PC-9 (cell line): ENCODE measurements at regions not wholly inside any gene's neighbourhood (a gene's known extent, or its start where the extent isn't known, plus 50 kb on each side); places are given as distances from the start of the nearest gene placed in this dataset.
"Not testable (repeated sequence)": the region's sequence is repeated elsewhere in the genome, so short reads cannot be mapped to it uniquely, and the experiment has no call there.

Source experiments
- BruUV-seq: library from RNA; stranded (reverse); fragments of 400-500 nt; replicated peaks from 2 replicates; lab custom pipeline; 2021; lab: Mats Ljungman, UMichigan
- CTCF ChIA-PET: fragments of 300-600 bp; sonication (Branson Sonifier 250); formaldehyde crosslinking; loops from one replicate; lab custom pipeline; 2022; ENCODE audit warnings: antibody characterized with exemption; lab: Charles Lee
- POLR2A ChIA-PET: fragments of 300-600 bp; sonication (Branson Sonifier 250); formaldehyde crosslinking; loops from one replicate; lab custom pipeline; 2022; ENCODE audit warnings: antibody characterized with exemption; ENCODE audit not compliant: unreplicated experiment; lab: Charles Lee
- DNase-seq, 2 experiments: peaks; one replicate each; pipeline versions ENCODE4 v3.0.0 to v3.0.0-alpha.2; 2015 to 2022; ENCODE audit warnings: mixed read lengths in 1 of 2
- H2AFZ ChIP-seq: fragments of 200-600 bp; sonication (generic); 2 replicates; pipeline ENCODE4 v1.8.1; 2017; ENCODE audit warnings: antibody characterized with exemption
- H3F3A ChIP-seq: fragments of 200-600 bp; sonication (generic); 2 replicates; pipeline ENCODE4 v1.8.1; 2017; ENCODE audit warnings: antibody characterized with exemption, mild to moderate bottlenecking, low read depth; ENCODE audit not compliant: insufficient read depth
- H3K27ac ChIP-seq: fragments of 200-600 bp; sonication (generic); 2 replicates; pipeline ENCODE4 v1.6.1; 2016; ENCODE audit warnings: mixed run types
- H3K27me3 ChIP-seq: fragments of 200-600 bp; sonication (generic); 2 replicates; pipeline ENCODE4 v1.6.1; 2016; ENCODE audit warnings: low read depth, mixed run types; ENCODE audit not compliant: insufficient read depth
- H3K36me3 ChIP-seq: fragments of 200-600 bp; sonication (generic); 2 replicates; pipeline ENCODE4 v1.6.1; 2016; ENCODE audit warnings: low read depth, mixed run types
- H3K4me1 ChIP-seq: fragments of 200-600 bp; sonication (generic); replicated peaks from 2 replicates; pipeline ENCODE4 v1.6.1; 2016; ENCODE audit warnings: mixed run types; ENCODE audit not compliant: insufficient read depth
- H3K4me2 ChIP-seq: fragments of 200-600 bp; sonication (generic); 2 replicates; pipeline ENCODE4 v1.6.1; 2017; ENCODE audit warnings: mixed run types
- H3K4me3 ChIP-seq: fragments of 200-600 bp; sonication (generic); 2 replicates; pipeline ENCODE4 v1.6.1; 2016; ENCODE audit warnings: mixed run types
- H3K79me2 ChIP-seq: fragments of 200-600 bp; sonication (generic); 2 replicates; pipeline ENCODE4 v1.6.1; 2017; ENCODE audit warnings: low read depth, mixed run types
- H3K9me2 ChIP-seq: fragments of 200-600 bp; sonication (generic); 2 replicates; pipeline ENCODE4 v1.8.1; 2017; ENCODE audit warnings: mild to moderate bottlenecking; ENCODE audit not compliant: insufficient read depth
- H3K9me3 ChIP-seq: fragments of 200-600 bp; sonication (generic); 2 replicates; pipeline ENCODE4 v1.8.1; 2016; ENCODE audit warnings: low read depth; ENCODE audit not compliant: insufficient read depth
- H4K20me1 ChIP-seq: fragments of 200-600 bp; sonication (generic); 2 replicates; pipeline ENCODE4 v1.8.1; 2017; ENCODE audit not compliant: insufficient read depth
- EZH2 ChIP-seq: fragments of 200-600 bp; sonication (generic); IDR thresholded peaks from 2 replicates; pipeline ENCODE4 v1.8.0; 2017; ENCODE audit warnings: antibody characterized with exemption, low read depth
- intact Hi-C: fragments of 100-400 bp; cut with micrococcal nuclease; formaldehyde crosslinking; loops from one replicate; pipeline ENCODE4 v1.10.0; 2022; ENCODE audit not compliant: unreplicated experiment
- TF ChIP-seq, protein P1 (sequence below): fragments of 200-600 bp; sonication (generic); conservative IDR thresholded peaks from 2 replicates; pipeline ENCODE4 v1.6.1; 2017; ENCODE audit warnings: mixed run types, antibody characterized with exemption, mild to moderate bottlenecking, moderate library complexity

DNA sequence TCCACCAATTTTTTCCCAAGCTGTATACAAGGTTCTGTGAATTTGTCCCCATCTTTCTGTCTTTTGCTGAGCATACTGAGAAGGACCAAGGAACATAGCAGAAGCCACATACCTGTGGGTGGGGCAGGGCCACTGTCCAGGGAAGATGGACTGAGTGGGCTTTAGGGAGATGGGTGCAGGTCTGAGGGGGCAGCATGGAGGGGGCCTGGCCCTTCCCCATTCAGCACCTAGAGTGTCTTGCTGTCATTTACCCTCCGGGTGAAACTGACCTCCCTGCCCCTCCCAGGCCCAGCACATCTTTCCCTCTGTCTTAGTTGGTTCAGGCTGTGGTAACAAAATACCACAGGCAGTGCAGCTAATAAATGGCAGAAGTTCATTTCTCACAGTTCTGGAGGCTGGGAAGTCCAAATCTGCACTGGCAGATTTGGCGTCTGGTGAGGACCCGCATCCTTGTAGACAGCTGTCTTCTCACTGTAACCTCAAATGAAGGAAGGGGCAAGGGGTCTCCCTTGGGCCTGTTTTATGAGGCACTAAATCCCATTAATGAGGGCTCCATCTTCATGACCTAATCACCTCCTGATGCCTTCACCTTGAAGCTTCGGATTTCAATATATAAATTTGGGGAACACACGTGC is 180.0 kb upstream of the SMAD3 start:
- TF ChIP-seq, protein P1, sequence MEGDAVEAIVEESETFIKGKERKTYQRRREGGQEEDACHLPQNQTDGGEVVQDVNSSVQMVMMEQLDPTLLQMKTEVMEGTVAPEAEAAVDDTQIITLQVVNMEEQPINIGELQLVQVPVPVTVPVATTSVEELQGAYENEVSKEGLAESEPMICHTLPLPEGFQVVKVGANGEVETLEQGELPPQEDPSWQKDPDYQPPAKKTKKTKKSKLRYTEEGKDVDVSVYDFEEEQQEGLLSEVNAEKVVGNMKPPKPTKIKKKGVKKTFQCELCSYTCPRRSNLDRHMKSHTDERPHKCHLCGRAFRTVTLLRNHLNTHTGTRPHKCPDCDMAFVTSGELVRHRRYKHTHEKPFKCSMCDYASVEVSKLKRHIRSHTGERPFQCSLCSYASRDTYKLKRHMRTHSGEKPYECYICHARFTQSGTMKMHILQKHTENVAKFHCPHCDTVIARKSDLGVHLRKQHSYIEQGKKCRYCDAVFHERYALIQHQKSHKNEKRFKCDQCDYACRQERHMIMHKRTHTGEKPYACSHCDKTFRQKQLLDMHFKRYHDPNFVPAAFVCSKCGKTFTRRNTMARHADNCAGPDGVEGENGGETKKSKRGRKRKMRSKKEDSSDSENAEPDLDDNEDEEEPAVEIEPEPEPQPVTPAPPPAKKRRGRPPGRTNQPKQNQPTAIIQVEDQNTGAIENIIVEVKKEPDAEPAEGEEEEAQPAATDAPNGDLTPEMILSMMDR = no peak
- no peak for TF ChIP-seq EZH2
- no TSS peak for BruUV-seq
- Histone ChIP-seq H3K9me2 (no peaks in the 10 kb centered on the region), H3K36me3 (no peaks in the 10 kb centered on the region), H2AFZ (no peak overlapping the region), H3K4me2 (no peak overlapping the region), H4K20me1 (no peaks in the 10 kb centered on the region), H3K4me1 (peaks cover 35% of the 10 kb centered on the region), H3K9me3 (no peaks in the 10 kb centered on the region), H3K79me2 (no peaks in the 10 kb centered on the region), H3K27me3 (no peaks in the 10 kb centered on the region), H3K27ac (no peak overlapping the region), H3F3A (peaks cover 17% of the 10 kb centered on the region; the same call in 1 of the 2 replicates), H3K4me3 (no peak overlapping the region)
- no peak for DNase-seq
- intact Hi-C loops = loop anchor here (10.0 kb wide), 2 partner anchors 159 to 949 kb away; no protein-coding TSS in a partner anchor
- CTCF ChIA-PET = no interaction called here
- POLR2A ChIA-PET = interaction anchor here (0.6 kb wide), 1 partner anchor 637 kb away, joined by 5 read pairs; no protein-coding TSS in a partner anchor

DNA sequence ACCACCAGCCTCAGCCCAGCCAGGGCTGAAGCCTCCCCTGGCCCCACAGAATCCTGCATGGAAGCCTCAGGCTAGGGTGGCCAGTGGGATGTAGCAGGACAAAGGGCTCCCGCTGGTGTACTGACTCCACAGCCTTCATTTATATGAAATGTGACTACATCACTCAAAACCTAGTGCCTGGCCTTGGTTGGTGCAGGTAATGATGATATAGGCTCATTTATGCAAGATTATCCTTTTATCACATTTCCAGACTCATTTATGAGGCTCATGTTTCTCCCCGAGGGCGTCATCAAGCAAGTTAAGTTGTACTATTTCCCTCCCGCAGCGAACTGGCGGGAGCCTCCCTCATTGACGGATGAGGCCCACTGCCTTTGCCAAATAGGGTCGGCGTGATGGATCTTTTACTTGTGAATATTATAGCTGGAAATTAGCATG is 179.1 kb upstream of the SMAD3 start:
- intact Hi-C loops = loop anchor here (10.0 kb wide), 2 partner anchors 159 to 949 kb away; no protein-coding TSS in a partner anchor
- Histone ChIP-seq H3K36me3 (no peaks in the 10 kb centered on the region), H3F3A (peaks cover 17% of the 10 kb centered on the region; the same call in 1 of the 2 replicates), H4K20me1 (no peaks in the 10 kb centered on the region), H3K4me3 (no peak overlapping the region), H3K4me1 (peaks cover 35% of the 10 kb centered on the region), H3K9me2 (no peaks in the 10 kb centered on the region), H3K79me2 (no peaks in the 10 kb centered on the region), H3K27ac (no peak overlapping the region), H2AFZ (no peak overlapping the region), H3K9me3 (no peaks in the 10 kb centered on the region), H3K4me2 (no peak overlapping the region), H3K27me3 (no peaks in the 10 kb centered on the region)
- POLR2A ChIA-PET = no interaction called here
- BruUV-seq = no TSS peak
- no peak for TF ChIP-seq EZH2
- TF ChIP-seq, protein P1 = no peak
- CTCF ChIA-PET = no interaction called here
- DNase-seq = no peak

DNA sequence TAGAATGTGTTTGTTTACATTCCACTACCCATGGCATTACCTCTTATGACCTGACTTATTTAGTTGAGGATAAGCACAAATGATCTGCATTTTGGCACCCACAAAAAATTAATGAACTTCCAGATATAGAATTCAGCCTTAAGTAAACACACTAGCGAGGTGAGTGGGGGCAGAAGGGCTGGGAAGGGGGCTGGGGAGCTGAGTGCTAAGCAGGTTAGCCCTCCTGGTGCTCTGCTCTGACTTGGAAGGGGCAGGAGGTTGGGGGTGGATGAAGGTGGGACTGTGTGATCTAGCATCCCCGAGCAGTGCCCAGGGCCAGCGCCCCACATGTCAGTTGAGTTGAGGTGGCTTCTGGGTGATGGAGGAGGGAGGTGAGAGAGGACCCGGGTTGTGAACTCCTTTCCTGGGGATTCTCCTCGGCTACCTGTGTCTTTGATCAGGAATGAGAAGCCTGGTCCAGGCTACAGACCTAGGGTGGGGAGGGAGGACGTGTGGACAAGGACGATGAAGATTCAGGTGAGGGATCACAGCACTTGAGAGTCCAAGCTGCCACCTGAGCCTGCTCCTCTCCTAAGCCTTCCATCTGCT is 178.6 kb upstream of the SMAD3 start:
- intact Hi-C loops = loop anchor here (10.0 kb wide), 2 partner anchors 158 to 948 kb away; no protein-coding TSS in a partner anchor
- Histone ChIP-seq H3K9me3 (no peaks in the 10 kb centered on the region), H3K79me2 (no peaks in the 10 kb centered on the region), H3K27ac (no peak overlapping the region), H3K4me1 (peaks cover 35% of the 10 kb centered on the region), H3K36me3 (no peaks in the 10 kb centered on the region), H3F3A (peaks cover 17% of the 10 kb centered on the region; the same call in 1 of the 2 replicates), H3K4me2 (no peak overlapping the region), H3K4me3 (no peak overlapping the region), H2AFZ (no peak overlapping the region), H3K9me2 (no peaks in the 10 kb centered on the region), H4K20me1 (no peaks in the 10 kb centered on the region), H3K27me3 (no peaks in the 10 kb centered on the region)
- BruUV-seq = no TSS peak
- POLR2A ChIA-PET = no interaction called here
- CTCF ChIA-PET = no interaction called here
- TF ChIP-seq, protein P1 = no peak
- TF ChIP-seq EZH2 = no peak
- no peak for DNase-seq

DNA sequence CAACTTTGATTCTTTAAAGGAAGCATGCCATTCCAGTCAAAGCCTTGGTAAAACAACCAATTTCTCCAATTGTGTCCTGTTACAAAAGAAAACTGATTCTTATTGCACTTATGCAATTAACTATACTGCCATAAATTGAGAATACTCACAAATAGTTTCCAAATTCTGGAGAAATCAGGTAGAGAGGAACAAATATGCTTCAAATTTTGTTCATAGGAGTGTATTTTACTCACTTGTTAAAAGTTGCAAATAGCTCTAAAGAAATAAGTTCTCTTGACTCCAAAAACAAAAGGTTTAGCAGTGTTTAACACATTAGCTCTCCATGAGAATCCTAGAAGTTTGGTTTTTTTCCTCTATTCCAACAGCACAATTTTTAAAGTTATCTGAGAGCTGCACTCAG is 176.1 kb upstream of the SMAD3 start:
- H3F3A ChIP-seq, CTCF ChIA-PET, H3K79me2 ChIP-seq, H3K36me3 ChIP-seq, POLR2A ChIA-PET, H3K9me3 ChIP-seq, H3K4me2 ChIP-seq, H2AFZ ChIP-seq, H3K9me2 ChIP-seq, DNase-seq, H4K20me1 ChIP-seq, H3K4me3 ChIP-seq, BruUV-seq, H3K27me3 ChIP-seq, H3K27ac ChIP-seq: not testable (repeated sequence)
- intact Hi-C loops = loop anchor here (10.0 kb wide), 2 partner anchors 156 to 946 kb away; no protein-coding TSS in a partner anchor
- H3K4me1 ChIP-seq = peaks cover 14% of the 10 kb centered on the region
